Erythroblast (primary cell): ENCODE measurements at regions not wholly inside any gene's neighbourhood (a gene's known extent, or its start where the extent isn't known, plus 50 kb on each side); places are given as distances from the start of the nearest gene placed in this dataset.

Experiments used
- GATA1 ChIP-seq: IDR thresholded peaks from 2 replicates; pipeline ENCODE4 v1.6.1; 2011; ENCODE audit warnings: low read depth, mild to moderate bottlenecking, control low read depth, low read length, moderate library complexity
- POLR2A ChIP-seq: IDR thresholded peaks from 2 replicates; pipeline ENCODE4 v1.6.1; 2011; ENCODE audit warnings: mild to moderate bottlenecking, low read length

GRCh38 chr16:51429041-51429440 lies 278.0 kb upstream of the SALL1 start:
- TF ChIP-seq POLR2A (no peak), GATA1 (no peak)
